A549 (cell line): ENCODE measurements at regions not wholly inside any gene's neighbourhood (a gene's known extent, or its start where the extent isn't known, plus 50 kb on each side); places are given as distances from the start of the nearest gene placed in this dataset.

Experiments
- CHD4 ChIP-seq: fragments of 200-600 bp; sonication (generic); IDR thresholded peaks from 2 replicates; pipeline ENCODE4 v1.6.1; 2016; ENCODE audit warnings: antibody characterized with exemption, mild to moderate bottlenecking, borderline replicate concordance
- CTCF ChIP-seq: fragments of >200 bp; sonication (Bioruptor Twin); formaldehyde crosslinking; IDR thresholded peaks from 3 replicates; pipeline ENCODE4 v1.5.1; 2016
- JUN ChIP-seq, 2 experiments: fragments of >200 bp; sonication (Bioruptor Twin); formaldehyde crosslinking; IDR thresholded peaks; 2 replicates in 1 of 2; 3 replicates in 1 of 2; pipeline ENCODE4 v1.6.1; 2016 to 2017
- POLR2A ChIP-seq: IDR thresholded peaks from 2 replicates; pipeline ENCODE4 v1.6.1; 2012; ENCODE audit warnings: mild to moderate bottlenecking, low read length
- POLR2AphosphoS2 ChIP-seq: conservative IDR thresholded peaks from 2 replicates; pipeline ENCODE4 v1.6.1; 2012; ENCODE audit warnings: low read length, improper control_type of control experiment, inconsistent platforms

- TF ChIP-seq JUN (IDR thresholded peaks at IDR 0.05): no peak
- TF ChIP-seq POLR2A: no peak
- TF ChIP-seq POLR2AphosphoS2: no peak
- TF ChIP-seq CTCF: no peak
- no peak for TF ChIP-seq CHD4
Observed at GRCh38 chr3:176712191-176712590, 485.1 kb downstream of the TBL1XR1 start.
